Pancreas (tissue), 10 donors: ENCODE measurements at regions not wholly inside any gene's neighbourhood (a gene's known extent, or its start where the extent isn't known, plus 50 kb on each side); places are given as distances from the start of the nearest gene placed in this dataset.
"Not testable (repeated sequence)": the region's sequence is repeated elsewhere in the genome, so short reads cannot be mapped to it uniquely, and the experiment has no call there.

ENCODE experiments used
- ATAC-seq, 4 donors: fragments of 200-7000 bp; cut with Tn5 transposase; one replicate each; pipeline versions ENCODE4 v1.8.0 to v1.9.1; 2020; ENCODE audit warnings: mild to moderate bottlenecking in 4 of 4, moderate library complexity in 4 of 4
- DNase-seq, 6 donors: peaks; one replicate each; pipeline ENCODE4 v3.0.0-alpha.2; 2020
- FAIRE-seq: peaks from 2 replicates; lab custom pipeline; 2012; peaks lifted over from hg19 to GRCh38; lab: Jason Lieb, UNC
- H3K27ac ChIP-seq, 4 donors: fragments of 200-600 bp; sonication (generic); 1 replicate in 3 of 4; 2 replicates in 1 of 4; pipeline versions ENCODE4 v1.5.0 to v1.8.0; 2020
- H3K27me3 ChIP-seq, 4 donors: fragments of 200-600 bp; one replicate each; pipeline ENCODE4 v1.8.0; 2021
- H3K36me3 ChIP-seq, 3 donors: fragments of 200-600 bp; sonication (generic) in 1 of 3; one replicate each; pipeline versions ENCODE4 v1.5.0 to v1.8.0; 2020 to 2021
- H3K4me1 ChIP-seq, 3 donors: fragments of 200-600 bp; one replicate each; pipeline ENCODE4 v1.8.0; 2021
- H3K4me3 ChIP-seq, 4 donors: fragments of 200-600 bp; sonication (generic) in 2 of 4; one replicate each; pipeline versions ENCODE4 v1.5.0 to v1.8.0; 2020 to 2021
- H3K9me3 ChIP-seq, 4 donors: fragments of 200-600 bp; one replicate each; pipeline ENCODE4 v1.8.0; 2021
- WGBS, 2 donors: extraction: QIAGEN DNeasy Blood & Tissue Kit; methylation state at CpG; one replicate each; pipeline ENCODE4 v1.1.7; 2013; 5-methylcytosine and 5-hydroxymethylcytosine counted together
- intact Hi-C, 3 donors: fragments of 100-400 bp; cut with DNase I; formaldehyde crosslinking; loops; one replicate each; pipeline versions ENCODE4 v1.11.1 to v1.14.2; 2022
- donor health status: healthy with polysubstance abuse.
- donor health status: DM: no; HTN: no; CAD: no; lungs with moderate emphysema.
- donor health status: DM: no; HTN: no; CAD: no.
- donor health status: control.
- donor health status: control.
- donor health status: Bipolar disorder and iron deficiency.
- donor health status: DM: yes; HTN: yes; CAD: no.
- donor health status: DM: no; HTN: no; CAD: no.
- donor health status: DM: no; HTN: no; CAD: no.
- donor health status: DM: yes; HTN: yes; CAD: no.

DNA sequence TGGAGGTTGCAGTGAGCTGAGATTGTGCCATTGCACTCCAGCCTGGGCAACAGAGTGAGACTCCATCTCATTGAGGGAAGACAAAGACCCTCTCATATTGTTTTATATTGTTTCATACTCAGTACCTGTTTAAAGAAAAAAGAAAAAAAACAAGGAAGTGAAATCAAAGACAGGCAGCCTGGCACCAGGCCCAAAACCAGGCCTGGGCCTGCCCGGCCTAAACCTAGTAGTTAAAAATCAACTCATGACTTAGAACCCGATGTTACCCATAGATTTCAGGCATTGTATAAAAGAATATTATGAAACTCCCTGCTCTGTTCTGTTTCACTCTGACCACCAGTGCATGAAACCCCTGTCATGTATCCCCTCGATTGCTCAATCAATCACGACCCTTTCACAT is 50.2 kb upstream of the GOLGA8O start:
- ATAC-seq: peak in 3 of 4 donors; percentile 48 to 69 (median 60)
- WGBS, 2 donors: no CpG with 5 or more reads among the region's 4 CpGs
- H3K9me3 ChIP-seq, H3K4me1 ChIP-seq, H3K27me3 ChIP-seq, H3K27ac ChIP-seq, FAIRE-seq, H3K36me3 ChIP-seq, H3K4me3 ChIP-seq, intact Hi-C loops, DNase-seq: not testable (repeated sequence)
